Skeletal muscle tissue (tissue), 3 donors: ENCODE measurements at regions not wholly inside any gene's neighbourhood (a gene's known extent, or its start where the extent isn't known, plus 50 kb on each side); places are given as distances from the start of the nearest gene placed in this dataset.

ENCODE experiments used
- H3K27ac ChIP-seq: one replicate; pipeline ENCODE4 v1.7.0; 2013; ENCODE audit warnings: mild to moderate bottlenecking, low read depth, low read length, inconsistent platforms
- H3K27me3 ChIP-seq, 3 donors: one replicate each; pipeline ENCODE4 v1.7.0; 2013; ENCODE audit warnings: low read length in 3 of 3; ENCODE audit not compliant: control insufficient read depth in 3 of 3, insufficient read depth in 3 of 3
- H3K36me3 ChIP-seq, 3 donors: one replicate each; pipeline ENCODE4 v1.7.0; 2013; ENCODE audit warnings: low read length in 3 of 3; ENCODE audit not compliant: control insufficient read depth in 3 of 3, insufficient read depth in 3 of 3
- H3K4me1 ChIP-seq, 3 donors: one replicate each; pipeline ENCODE4 v1.7.0; 2013; ENCODE audit warnings: low read length in 3 of 3, mild to moderate bottlenecking in 3 of 3; ENCODE audit not compliant: control insufficient read depth in 3 of 3, insufficient read depth in 3 of 3
- H3K4me3 ChIP-seq, 3 donors: one replicate each; pipeline ENCODE4 v1.7.0; 2013; ENCODE audit warnings: low read length in 3 of 3
- H3K9ac ChIP-seq, 3 donors: one replicate each; pipeline ENCODE4 v1.7.0; 2013; ENCODE audit warnings: low read length in 3 of 3, mild to moderate bottlenecking in 3 of 3, moderate library complexity in 2 of 3, low read depth in 1 of 3
- H3K9me3 ChIP-seq, 3 donors: one replicate each; pipeline ENCODE4 v1.7.0; 2013; ENCODE audit warnings: low read length in 3 of 3; ENCODE audit not compliant: control insufficient read depth in 3 of 3
- donor health status: Osteomylitis.

DNA sequence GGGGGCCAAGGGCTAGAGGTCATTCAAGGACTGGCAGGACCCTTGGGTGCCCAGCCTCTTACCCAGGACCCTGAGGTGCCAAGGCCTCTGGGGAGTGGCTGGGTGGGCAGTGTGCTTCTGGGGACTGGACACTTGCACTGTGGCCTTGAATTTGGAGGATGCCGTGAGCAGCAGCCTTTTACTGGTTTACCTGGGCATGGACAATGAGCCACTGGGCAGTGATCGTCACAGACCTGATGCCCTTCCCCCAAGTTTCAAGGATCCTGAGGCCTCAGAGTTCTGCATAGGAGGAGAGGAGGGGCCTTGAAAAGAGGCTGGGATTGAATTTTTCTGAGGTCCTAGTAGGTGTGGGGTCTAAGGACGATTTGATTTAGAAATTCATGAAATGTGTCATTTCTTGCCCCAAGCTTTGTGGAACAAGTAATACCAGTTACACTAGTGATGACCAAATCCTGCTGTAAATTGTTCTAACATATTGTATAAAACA lies 146.1 kb upstream of the TPM1 start:
- H3K27me3 ChIP-seq: peaks cover 0 to 4% (median 3%) of the 10 kb centered on the region in 3 donors
- H3K9ac ChIP-seq: peak overlapping the region in 1 of 3 donors; percentile 34
- no peak overlapping the region for H3K4me3 ChIP-seq
- H3K36me3 ChIP-seq: no peaks in the 10 kb centered on the region
- H3K27ac ChIP-seq: peak overlapping the region; percentile 71
- H3K9me3 ChIP-seq: no peaks in the 10 kb centered on the region
- peaks cover 28 to 36% (median 36%) of the 10 kb centered on the region in 3 donors for H3K4me1 ChIP-seq

DNA sequence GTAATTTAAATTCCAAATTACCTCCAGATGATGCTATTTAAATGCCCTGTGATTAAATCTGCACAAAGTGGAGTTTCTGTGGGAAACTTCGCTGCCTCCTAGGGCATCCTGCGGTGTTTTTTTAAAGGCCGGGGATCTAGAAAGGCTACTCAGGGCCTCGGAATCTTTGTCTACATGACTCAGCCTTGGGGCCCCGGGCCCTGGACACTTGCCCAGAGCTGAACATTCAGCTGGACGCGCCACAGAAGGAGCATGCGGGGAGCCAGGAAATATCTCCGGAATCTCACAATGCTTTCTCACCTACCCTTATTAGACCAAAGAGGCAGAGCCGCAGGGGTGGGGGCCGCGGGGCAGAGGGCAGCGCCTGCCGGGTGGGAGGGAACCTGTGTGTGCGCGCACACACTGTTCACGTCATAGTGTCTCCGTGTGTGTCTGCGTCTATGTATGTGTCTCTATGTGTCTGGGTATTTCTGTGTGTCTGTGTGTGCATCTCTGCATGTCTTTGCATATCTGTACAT lies 145.5 kb upstream of the TPM1 start:
- H3K4me1 ChIP-seq: peaks cover 32 to 43% (median 42%) of the 10 kb centered on the region in 3 donors
- H3K4me3 ChIP-seq: peak overlapping the region in 1 of 3 donors; percentile 41
- H3K27ac ChIP-seq: peak overlapping the region; percentile 71
- H3K9me3 ChIP-seq: no peaks in the 10 kb centered on the region
- no peaks in the 10 kb centered on the region for H3K36me3 ChIP-seq
- no peaks in the 10 kb centered on the region for H3K27me3 ChIP-seq
- peak overlapping the region in 2 of 3 donors; percentile 0 to 15 for H3K9ac ChIP-seq

DNA sequence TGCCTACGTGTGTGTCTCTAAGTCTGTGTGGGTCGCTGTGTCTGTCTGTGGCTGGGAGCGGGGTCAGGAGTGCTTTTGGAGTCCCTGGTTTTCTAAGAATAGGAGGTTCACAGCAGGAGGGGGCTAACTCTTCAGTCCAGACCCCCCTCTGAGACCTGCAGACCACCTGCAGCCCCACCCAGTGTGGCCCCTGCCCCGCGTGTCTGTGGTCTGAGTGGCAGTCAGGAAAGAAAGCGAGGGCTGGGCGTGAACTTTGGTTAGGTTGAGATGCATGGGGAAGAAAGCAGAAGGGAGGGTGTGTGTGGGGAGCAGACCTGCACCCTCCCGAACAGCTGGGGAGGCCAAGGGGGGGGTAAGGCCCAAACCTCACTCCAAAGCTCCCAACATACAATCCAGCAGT lies 144.9 kb upstream of the TPM1 start:
- no peaks in the 10 kb centered on the region for H3K9me3 ChIP-seq
- H3K4me3 ChIP-seq: no peak overlapping the region
- peaks cover 32 to 44% (median 42%) of the 10 kb centered on the region in 3 donors for H3K4me1 ChIP-seq
- no peaks in the 10 kb centered on the region for H3K27me3 ChIP-seq
- peak overlapping the region; percentile 71 for H3K27ac ChIP-seq
- H3K36me3 ChIP-seq: no peaks in the 10 kb centered on the region
- peak overlapping the region in 2 of 3 donors; percentile 0 to 23 for H3K9ac ChIP-seq

DNA sequence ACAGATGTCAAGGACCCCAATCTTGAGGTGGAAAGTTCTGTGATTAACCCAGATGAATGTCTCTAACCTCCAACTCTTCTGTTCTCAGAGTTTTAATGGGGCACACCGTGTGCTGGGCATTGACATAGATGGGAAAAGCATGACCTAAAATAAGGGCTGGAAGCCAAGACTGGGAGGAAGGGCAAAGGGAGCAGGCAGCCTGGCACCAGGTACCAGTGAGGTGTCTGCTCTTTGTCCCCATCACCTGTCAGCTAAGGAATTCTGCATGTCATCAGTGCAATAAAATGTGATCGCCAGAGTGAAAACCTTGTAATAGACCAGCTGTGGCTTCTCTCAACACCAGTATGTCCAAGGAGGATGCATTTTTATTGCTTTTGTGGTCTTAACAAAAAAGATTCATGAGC lies 143.5 kb upstream of the TPM1 start:
- H3K9ac ChIP-seq: no peak overlapping the region
- no peak overlapping the region for H3K27ac ChIP-seq
- H3K4me3 ChIP-seq: no peak overlapping the region
- H3K27me3 ChIP-seq: no peaks in the 10 kb centered on the region
- peaks cover 32 to 44% (median 42%) of the 10 kb centered on the region in 3 donors for H3K4me1 ChIP-seq
- H3K36me3 ChIP-seq: no peaks in the 10 kb centered on the region
- H3K9me3 ChIP-seq: no peaks in the 10 kb centered on the region

DNA sequence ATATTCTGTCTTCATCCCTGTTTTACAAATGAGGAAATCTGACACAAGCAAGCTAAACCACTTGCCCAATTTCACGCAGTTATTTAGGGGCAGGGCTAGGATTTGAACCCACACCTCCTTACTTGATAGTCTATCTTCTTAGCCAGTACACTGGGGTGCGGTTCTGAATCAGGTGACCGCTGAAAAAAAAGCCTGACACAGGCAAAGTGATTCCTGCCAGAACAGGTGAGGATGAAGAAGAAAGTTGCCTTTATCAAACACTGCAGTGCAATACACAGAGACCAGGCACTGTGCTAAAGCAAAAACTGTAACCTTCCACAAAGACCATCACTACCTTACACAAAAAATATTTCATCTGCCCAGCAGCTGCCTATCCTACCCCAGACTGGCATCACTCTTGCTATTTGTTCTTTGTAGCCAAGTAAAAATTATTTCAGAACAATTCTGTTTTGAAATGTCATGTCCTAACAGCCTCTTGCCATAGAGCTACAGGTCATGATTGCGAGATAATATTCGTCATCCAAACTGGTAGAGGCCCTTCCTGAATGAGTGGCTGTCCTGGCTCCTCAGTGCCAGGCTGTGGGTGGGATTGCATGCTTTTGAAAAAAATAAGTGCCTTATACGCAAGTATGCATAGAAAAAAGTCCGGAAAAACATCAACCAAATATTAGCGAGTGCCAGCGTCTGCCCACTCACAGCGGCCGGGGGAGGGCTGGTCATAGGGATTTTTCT lies 142.3 kb upstream of the TPM1 start:
- Histone ChIP-seq H3K9me3 (no peaks in the 10 kb centered on the region), H3K27ac (peak overlapping the region; percentile 19), H3K36me3 (no peaks in the 10 kb centered on the region), H3K4me3 (no peak overlapping the region), H3K27me3 (no peaks in the 10 kb centered on the region), H3K9ac (no peak overlapping the region), H3K4me1 (peaks cover 32 to 43% (median 42%) of the 10 kb centered on the region in 3 donors)

DNA sequence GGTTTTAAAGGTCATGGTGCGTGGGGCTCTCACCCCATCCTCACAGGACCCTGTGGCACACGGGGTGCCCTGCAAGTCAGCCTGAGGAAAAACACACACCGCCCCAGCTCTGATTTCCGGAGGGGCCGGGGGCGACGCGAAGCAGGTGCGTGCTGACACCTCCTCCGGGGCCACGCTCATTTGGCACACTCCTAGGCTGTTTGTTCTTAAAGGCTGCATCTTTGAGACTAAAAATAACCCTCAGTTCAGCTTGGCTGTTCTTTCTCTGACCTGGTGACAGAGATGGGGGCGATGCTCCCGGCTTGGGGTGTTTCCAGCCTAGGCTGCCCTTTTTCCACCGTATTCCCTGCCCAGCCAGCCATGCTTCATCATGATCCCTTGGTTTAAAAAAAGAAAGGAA lies 141.5 kb upstream of the TPM1 start:
- H3K36me3 ChIP-seq: no peaks in the 10 kb centered on the region
- peak overlapping the region; percentile 36 for H3K27ac ChIP-seq
- H3K9me3 ChIP-seq: no peaks in the 10 kb centered on the region
- no peaks in the 10 kb centered on the region for H3K27me3 ChIP-seq
- H3K4me1 ChIP-seq: peaks cover 27 to 40% (median 36%) of the 10 kb centered on the region in 3 donors
- H3K9ac ChIP-seq: peak overlapping the region in 2 of 3 donors; percentile 44 to 63
- H3K4me3 ChIP-seq: peak overlapping the region; percentile 12 to 25 (median 14)

DNA sequence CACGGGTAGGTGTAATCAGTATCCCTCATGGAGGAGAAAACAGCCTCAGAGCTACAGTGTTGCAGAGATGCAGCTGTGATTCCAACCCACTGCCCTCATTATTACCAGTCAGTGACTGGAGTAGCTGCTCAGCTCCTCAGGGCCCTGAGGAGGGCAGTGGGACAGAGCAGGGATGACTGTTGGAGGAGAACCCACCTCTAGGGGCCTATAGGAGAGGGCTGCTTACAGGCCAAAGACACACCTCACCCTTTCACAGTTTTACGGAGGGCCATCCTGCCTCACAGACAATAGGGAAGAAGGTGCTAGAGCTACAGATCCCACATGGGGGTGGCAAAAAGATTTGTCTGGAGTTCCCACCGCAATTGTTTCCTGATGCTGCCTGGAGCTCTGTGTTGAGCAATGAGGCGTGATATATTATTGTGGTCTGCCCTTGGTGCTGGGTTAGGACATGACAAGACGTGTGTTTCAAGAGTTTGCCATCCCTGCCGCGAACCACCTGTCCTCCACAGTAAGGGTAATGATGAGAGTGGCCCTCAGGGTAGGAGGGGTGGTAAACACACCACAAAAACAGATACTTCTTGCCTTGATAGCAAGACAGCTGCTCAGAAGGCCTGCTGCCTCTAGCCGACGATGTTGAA lies 140.5 kb upstream of the TPM1 start:
- Histone ChIP-seq H3K27ac (no peak overlapping the region), H3K27me3 (no peaks in the 10 kb centered on the region), H3K36me3 (no peaks in the 10 kb centered on the region), H3K9me3 (no peaks in the 10 kb centered on the region), H3K9ac (no peak overlapping the region), H3K4me1 (peaks cover 19 to 32% (median 27%) of the 10 kb centered on the region in 3 donors), H3K4me3 (no peak overlapping the region)

DNA sequence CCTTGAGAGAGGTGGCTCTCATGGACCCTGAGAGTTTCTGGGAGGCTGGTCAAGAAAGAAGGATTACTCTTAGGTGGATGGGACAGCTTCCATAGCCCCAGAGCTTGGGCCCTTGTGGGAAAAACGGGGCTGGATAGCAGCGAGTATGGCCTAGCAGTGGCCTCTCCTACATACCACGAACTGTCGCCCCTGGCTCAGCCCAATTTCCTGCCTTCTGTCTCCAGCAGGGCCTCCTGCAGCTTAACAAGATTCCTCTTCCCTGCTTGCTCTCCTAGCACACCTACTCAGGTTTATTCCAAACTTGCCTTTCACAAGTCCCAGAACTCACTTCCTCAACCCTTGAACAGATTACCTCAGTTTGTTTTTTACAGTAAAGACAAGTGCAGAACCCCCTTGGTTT lies 139.7 kb upstream of the TPM1 start:
- Histone ChIP-seq H3K4me1 (peaks cover 15 to 24% (median 20%) of the 10 kb centered on the region in 3 donors), H3K4me3 (no peak overlapping the region), H3K9ac (no peak overlapping the region), H3K27ac (no peak overlapping the region), H3K27me3 (no peaks in the 10 kb centered on the region), H3K9me3 (no peaks in the 10 kb centered on the region), H3K36me3 (no peaks in the 10 kb centered on the region)

DNA sequence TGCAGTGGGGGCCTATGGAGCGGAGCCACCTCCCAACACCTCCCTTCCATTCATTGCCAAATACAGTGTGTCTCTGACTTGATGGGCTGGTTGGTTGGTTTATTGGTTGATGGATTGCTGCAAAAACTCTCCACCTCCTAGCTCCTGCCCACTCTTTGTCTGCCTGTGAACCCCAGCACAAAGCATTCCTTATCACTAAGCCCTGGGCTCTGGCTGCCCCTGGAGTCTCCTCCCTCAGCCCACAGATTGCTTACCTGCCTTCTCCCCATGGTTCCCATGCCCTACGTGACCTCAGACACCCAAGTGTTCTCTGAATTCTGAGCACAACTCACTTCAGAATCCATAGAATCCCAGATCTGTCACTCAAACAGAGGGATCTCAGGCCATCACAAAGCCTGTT lies 139.1 kb upstream of the TPM1 start:
- Histone ChIP-seq H3K36me3 (no peaks in the 10 kb centered on the region), H3K4me1 (peaks cover 15 to 20% (median 20%) of the 10 kb centered on the region in 3 donors), H3K4me3 (no peak overlapping the region), H3K9ac (no peak overlapping the region), H3K27me3 (no peaks in the 10 kb centered on the region), H3K27ac (no peak overlapping the region), H3K9me3 (no peaks in the 10 kb centered on the region)
